ENCODE measurements at regions not wholly inside any gene's neighbourhood (a gene's known extent, or its start where the extent isn't known, plus 50 kb on each side); places are given as distances from the start of the nearest gene placed in this dataset.

GRCh38 chr1:200464784-200465400 lies 55.1 kb upstream of the ZNF281 start:
- DNase-seq (no peak), ATAC-seq (ENCODE audit: poor library complexity) (no peak)
- intact Hi-C loops (cut with DNase I): no loop called here
